ENCODE measurements at regions not wholly inside any gene's neighbourhood (a gene's known extent, or its start where the extent isn't known, plus 50 kb on each side); places are given as distances from the start of the nearest gene placed in this dataset.

GRCh38 chr2:145415151-145415550 is 895.2 kb upstream of the ZEB2 start:
- TF ChIP-seq CTCF (IDR thresholded peaks at IDR 0.05 in 2 of 3, conservative IDR thresholded peaks at IDR 0.05 in 1 of 3; ENCODE audit: borderline replicate concordance in 1 of 3, insufficient read depth in 1 of 3, low read depth in 2 of 3, low read length in 2 of 3) (no peak), JUND (IDR thresholded peaks at IDR 0.05) (no peak), EZH2phosphoT487 (IDR thresholded peaks at IDR 0.05; ENCODE audit: borderline replicate concordance) (no peak), REST (IDR thresholded peaks at IDR 0.05; ENCODE audit: low read depth) (no peak), EZH2 (IDR thresholded peaks at IDR 0.05) (no peak), POLR2AphosphoS5 (IDR thresholded peaks at IDR 0.05; ENCODE audit: low read depth, low read length) (no peak)
